K562 (cell line): ENCODE measurements at regions not wholly inside any gene's neighbourhood (a gene's known extent, or its start where the extent isn't known, plus 50 kb on each side); places are given as distances from the start of the nearest gene placed in this dataset.
"Not testable (repeated sequence)": the region's sequence is repeated elsewhere in the genome, so short reads cannot be mapped to it uniquely, and the experiment has no call there.

Experiments
- ATAC-seq: fragments of 200-7000 bp; cut with Tn5 transposase; 3 replicates; pipeline ENCODE4 v1.9.1; 2020; ENCODE audit warnings: moderate library complexity
- BruUV-seq: library from RNA; stranded (reverse); fragments of 400-500 nt; replicated peaks from 2 replicates; lab custom pipeline; 2021; lab: Mats Ljungman, UMichigan
- CTCF ChIA-PET: fragments of 300-600 bp; formaldehyde crosslinking; extraction: SDS; loops from one replicate; lab custom pipeline; 2021; ENCODE audit warnings: low intra/inter-chr PET ratio; lab: Yijun Ruan, JAX
- POLR2A ChIA-PET: fragments of 300-600, 350-650 bp; sonication (Branson Sonifier 250); formaldehyde crosslinking; extraction: SDS; loops from one replicate; lab custom pipeline; 2021; ENCODE audit warnings: antibody characterized with exemption, inconsistent platforms; lab: Yijun Ruan, JAX
- DNase-seq, 4 experiments: peaks; one replicate each; pipeline versions ENCODE4 v3.0.0 to v3.0.0-alpha.2; 2011 to 2018; ENCODE audit warnings: low spot score in 3 of 4, mixed read lengths in 3 of 4; ENCODE audit errors: extremely low read depth in 1 of 4
- FAIRE-seq: peaks from 2 replicates; lab custom pipeline; 2011; peaks lifted over from hg19 to GRCh38; lab: Jason Lieb, UNC
- H2AFZ ChIP-seq: 2 replicates; pipeline ENCODE4 v1.6.0; 2011; ENCODE audit warnings: low read depth, low read length, control low read depth, inconsistent platforms
- H3K27ac ChIP-seq: fragments of 200-600 bp; 3 replicates; pipeline ENCODE4 v1.8.0; 2011; ENCODE audit warnings: low read depth, mild to moderate bottlenecking, control low read depth, inconsistent platforms, low read length, moderate library complexity, mixed read lengths; ENCODE audit errors: extremely low read depth
- H3K27me3 ChIP-seq, 2 experiments: fragments of 300-600 bp in 1 of 2; 2 replicates in 1 of 2; 3 replicates in 1 of 2; pipeline versions ENCODE4 v1.6.0 to v1.8.0; 2011; ENCODE audit warnings: inconsistent platforms in 2 of 2, low read length in 2 of 2, mild to moderate bottlenecking in 1 of 2, mixed read lengths in 1 of 2, moderate library complexity in 1 of 2; ENCODE audit not compliant: control insufficient read depth in 2 of 2, insufficient read depth in 2 of 2
- H3K36me3 ChIP-seq: fragments of 300-600 bp; 3 replicates; pipeline ENCODE4 v1.8.0; 2011; ENCODE audit warnings: mild to moderate bottlenecking, low read length, inconsistent platforms; ENCODE audit not compliant: control insufficient read depth, insufficient read depth
- H3K4me1 ChIP-seq, 2 experiments: fragments of 200-600 bp in 1 of 2; replicated peaks in 1 of 2; 2 replicates in 1 of 2; 3 replicates in 1 of 2; pipeline versions ENCODE4 v1.5.1 to v1.8.0; 2011; ENCODE audit warnings: inconsistent platforms in 2 of 2, low read length in 2 of 2, mild to moderate bottlenecking in 1 of 2, mixed read lengths in 1 of 2, moderate library complexity in 1 of 2; ENCODE audit not compliant: control insufficient read depth in 2 of 2, insufficient read depth in 2 of 2
- H3K4me2 ChIP-seq: 2 replicates; pipeline ENCODE4 v1.6.1; 2011; ENCODE audit warnings: low read length, control low read depth, inconsistent platforms, mixed read lengths; ENCODE audit not compliant: insufficient read depth
- H3K4me3 ChIP-seq: fragments of 200-600 bp; sonication (generic), shearing (Covaris generic); 2 replicates; pipeline ENCODE4 v1.5.1; 2016; ENCODE audit warnings: control low read depth, inconsistent platforms
- H3K79me2 ChIP-seq: fragments of 200-600 bp; 3 replicates; pipeline ENCODE4 v1.8.0; 2011; ENCODE audit warnings: low read length, inconsistent platforms; ENCODE audit not compliant: control insufficient read depth, insufficient read depth
- H3K9ac ChIP-seq, 2 experiments: 2 replicates each; pipeline versions ENCODE4 v1.6.0 to v1.6.1; 2011; ENCODE audit warnings: low read depth in 2 of 2, low read length in 2 of 2, control low read depth in 1 of 2, inconsistent platforms in 1 of 2, mild to moderate bottlenecking in 1 of 2, mixed read lengths in 1 of 2; ENCODE audit not compliant: insufficient read depth in 1 of 2
- H3K9me1 ChIP-seq: one replicate; pipeline ENCODE4 v1.6.0; 2011; ENCODE audit warnings: inconsistent platforms, mild to moderate bottlenecking, low read length, moderate library complexity; ENCODE audit not compliant: control insufficient read depth, insufficient read depth
- H3K9me3 ChIP-seq: replicated peaks from 2 replicates; pipeline ENCODE4 v1.5.1; 2011; ENCODE audit warnings: low read depth, low read length, inconsistent platforms; ENCODE audit not compliant: control insufficient read depth, insufficient read depth
- H4K20me1 ChIP-seq: replicated peaks from 2 replicates; pipeline ENCODE4 v1.6.1; 2011; ENCODE audit warnings: low read length, inconsistent platforms, mixed read lengths; ENCODE audit not compliant: control insufficient read depth, insufficient read depth
- ELF4 ChIP-seq: fragments of 450-650 bp; formaldehyde crosslinking; IDR thresholded peaks from 2 replicates; pipeline ENCODE4 v1.4.0; 2022; ENCODE audit warnings: missing genetic modification characterization
- IRF1 ChIP-seq: sonication (generic); formaldehyde crosslinking; IDR thresholded peaks from 2 replicates; pipeline ENCODE4 v1.8.0; 2022; ENCODE audit warnings: missing genetic modification reagents, mild to moderate bottlenecking, borderline replicate concordance
- XRCC3 ChIP-seq: fragments of 450-650 bp; IDR thresholded peaks from 2 replicates; pipeline ENCODE4 v1.6.1; 2017; ENCODE audit warnings: mild to moderate bottlenecking, moderate library complexity
- ZNF277 ChIP-seq: fragments of 250-450 bp; sonication (Bioruptor Pico); IDR thresholded peaks from 2 replicates; pipeline ENCODE4 v1.8.0; 2022; ENCODE audit warnings: inconsistent platforms, mild to moderate bottlenecking, moderate library complexity, borderline replicate concordance
- ZNF41 ChIP-seq: fragments of 250-450 bp; sonication (Bioruptor Pico); conservative IDR thresholded peaks from 2 replicates; pipeline ENCODE4 v1.4.0; 2020; ENCODE audit warnings: mild to moderate bottlenecking
- ZSCAN29 ChIP-seq: fragments of 450-650 bp; IDR thresholded peaks from 2 replicates; pipeline ENCODE4 v1.6.1; 2017
- WGBS: fragments of 100-300 bp; shearing (Covaris generic); methylation state at CpG from one replicate; pipeline ENCODE4 v1.1.6; 2016; ENCODE audit warnings: low coverage, mixed read lengths; ENCODE audit not compliant: insufficient coverage; ENCODE audit errors: missing lambda C conversion rate; 5-methylcytosine and 5-hydroxymethylcytosine counted together
- in situ Hi-C: fragments of 300-500 bp; cut with MboI; formaldehyde crosslinking; loops from 4 replicates; pipeline ENCODE4 v1.15.0; 2018; ENCODE audit warnings: inconsistent platforms, mixed read lengths
- intact Hi-C: fragments of 100-400 bp; cut with micrococcal nuclease; formaldehyde crosslinking; loops from 2 replicates; pipeline ENCODE4 v1.14.2; 2022
- TF ChIP-seq, protein P1 (sequence below): fragments of 450-650 bp; conservative IDR thresholded peaks from 2 replicates; pipeline ENCODE4 v1.6.1; 2016; ENCODE audit warnings: missing genetic modification characterization, low read depth, mild to moderate bottlenecking, missing compliant biosample characterization, moderate library complexity

GRCh38 chr1:101496109-101496508, 259.3 kb downstream of the S1PR1 start (continued):
- TF ChIP-seq, protein P1, sequence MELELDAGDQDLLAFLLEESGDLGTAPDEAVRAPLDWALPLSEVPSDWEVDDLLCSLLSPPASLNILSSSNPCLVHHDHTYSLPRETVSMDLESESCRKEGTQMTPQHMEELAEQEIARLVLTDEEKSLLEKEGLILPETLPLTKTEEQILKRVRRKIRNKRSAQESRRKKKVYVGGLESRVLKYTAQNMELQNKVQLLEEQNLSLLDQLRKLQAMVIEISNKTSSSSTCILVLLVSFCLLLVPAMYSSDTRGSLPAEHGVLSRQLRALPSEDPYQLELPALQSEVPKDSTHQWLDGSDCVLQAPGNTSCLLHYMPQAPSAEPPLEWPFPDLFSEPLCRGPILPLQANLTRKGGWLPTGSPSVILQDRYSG: no peak
- no peak for TF ChIP-seq IRF1 (CRISPR knock-in tag)

DNA sequence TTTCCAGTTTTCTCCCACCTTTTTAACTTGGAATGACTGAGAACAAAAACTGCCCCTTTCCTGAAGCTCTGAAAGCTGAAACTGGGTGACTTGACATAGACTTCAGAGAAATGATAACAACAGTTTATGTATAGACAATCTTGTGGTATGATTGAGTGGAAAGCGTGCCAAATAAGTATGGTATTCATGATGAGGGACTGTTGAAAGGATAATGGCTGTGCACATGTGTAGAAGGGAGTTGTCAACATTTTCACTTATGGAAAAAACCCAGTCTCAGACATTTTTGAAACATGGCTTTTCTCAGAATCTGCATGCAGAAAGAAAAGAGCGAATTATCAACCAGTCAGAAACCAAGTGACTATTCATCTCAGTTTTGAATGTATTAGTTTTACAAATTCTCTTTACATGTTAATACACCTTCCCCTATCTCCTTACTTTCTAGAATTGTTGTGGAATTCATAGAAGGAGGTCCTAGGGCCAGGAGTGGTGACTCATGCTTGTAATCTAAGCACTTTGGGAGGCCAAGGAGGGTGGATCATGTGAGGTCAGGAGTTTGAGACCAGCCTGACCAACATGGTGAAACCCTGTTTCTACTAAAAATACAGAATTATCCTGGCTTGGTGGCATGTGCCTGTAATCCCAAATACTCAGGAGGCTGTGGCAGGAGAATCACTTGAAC, 261.2 kb downstream of the S1PR1 start:
- no peak for ATAC-seq
- POLR2A ChIA-PET: no interaction called here
- no peak overlapping the region for H3K27ac ChIP-seq
- H3K9ac ChIP-seq: no peak overlapping the region
- no peak for FAIRE-seq
- H3K4me3 ChIP-seq: no peak overlapping the region
- H3K9me1 ChIP-seq: no peaks in the 10 kb centered on the region
- H3K9me3 ChIP-seq: no peaks in the 10 kb centered on the region
- in situ Hi-C loops: no loop called here
- H3K4me1 ChIP-seq: no peaks in the 10 kb centered on the region
- H3K36me3 ChIP-seq: no peaks in the 10 kb centered on the region
- no peak for DNase-seq
- no TSS peak for BruUV-seq
- TF ChIP-seq ZSCAN29 (no peak), ELF4 (CRISPR knock-in tag) (no peak), ZNF41 (CRISPR knock-in tag) (no peak), XRCC3 (no peak), ZNF277 (CRISPR knock-in tag) (no peak)
- TF ChIP-seq, all 486 proteins: peak for 0
- Histone ChIP-seq H4K20me1 (no peaks in the 10 kb centered on the region), H3K4me2 (no peak overlapping the region), H3K27me3 (no peaks in the 10 kb centered on the region), H2AFZ (no peak overlapping the region), H3K79me2 (no peaks in the 10 kb centered on the region)
- 0% methylated on average over 2 of the region's 2 CpGs for WGBS
- CTCF ChIA-PET: no interaction called here
- intact Hi-C loops: no loop called here

DNA sequence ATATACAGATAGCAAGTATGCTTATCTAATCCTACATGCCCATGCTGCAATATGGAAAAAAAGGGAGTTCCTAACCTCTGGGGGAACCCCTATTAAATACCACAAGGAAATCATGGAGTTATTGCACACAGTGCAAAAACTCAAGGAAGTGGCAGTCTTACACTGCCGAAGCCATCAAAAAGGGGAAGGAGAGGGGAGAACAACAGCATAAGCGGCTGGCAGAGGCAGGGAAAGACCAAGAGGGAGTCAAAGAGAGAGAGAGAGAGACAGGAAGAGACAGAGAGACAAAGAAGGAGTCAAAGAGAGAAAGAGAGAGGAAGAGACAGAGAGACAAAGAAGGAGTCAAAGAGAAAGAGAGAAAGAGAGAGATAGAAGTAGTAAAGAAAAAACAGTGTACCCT, 267.3 kb downstream of the S1PR1 start:
- DNase-seq, in situ Hi-C loops, H3K36me3 ChIP-seq, H3K4me3 ChIP-seq, H2AFZ ChIP-seq, FAIRE-seq, H3K4me2 ChIP-seq, BruUV-seq, H3K9me1 ChIP-seq, H3K9ac ChIP-seq, intact Hi-C loops, H3K79me2 ChIP-seq, H3K4me1 ChIP-seq, ATAC-seq, H3K9me3 ChIP-seq, H3K27me3 ChIP-seq, POLR2A ChIA-PET, H4K20me1 ChIP-seq, CTCF ChIA-PET, H3K27ac ChIP-seq: not testable (repeated sequence)
- WGBS: 3% methylated on average over 2 of the region's 2 CpGs
